Ammon's horn (tissue), 1 donor: ENCODE measurements at regions not wholly inside any gene's neighbourhood (a gene's known extent, or its start where the extent isn't known, plus 50 kb on each side); places are given as distances from the start of the nearest gene placed in this dataset.
"Not testable (repeated sequence)": the region's sequence is repeated elsewhere in the genome, so short reads cannot be mapped to it uniquely, and the experiment has no call there.

Experiments used
- DNase-seq: peaks from one replicate; pipeline ENCODE4 v3.0.0-alpha.2; 2016; ENCODE audit warnings: low spot score

DNA sequence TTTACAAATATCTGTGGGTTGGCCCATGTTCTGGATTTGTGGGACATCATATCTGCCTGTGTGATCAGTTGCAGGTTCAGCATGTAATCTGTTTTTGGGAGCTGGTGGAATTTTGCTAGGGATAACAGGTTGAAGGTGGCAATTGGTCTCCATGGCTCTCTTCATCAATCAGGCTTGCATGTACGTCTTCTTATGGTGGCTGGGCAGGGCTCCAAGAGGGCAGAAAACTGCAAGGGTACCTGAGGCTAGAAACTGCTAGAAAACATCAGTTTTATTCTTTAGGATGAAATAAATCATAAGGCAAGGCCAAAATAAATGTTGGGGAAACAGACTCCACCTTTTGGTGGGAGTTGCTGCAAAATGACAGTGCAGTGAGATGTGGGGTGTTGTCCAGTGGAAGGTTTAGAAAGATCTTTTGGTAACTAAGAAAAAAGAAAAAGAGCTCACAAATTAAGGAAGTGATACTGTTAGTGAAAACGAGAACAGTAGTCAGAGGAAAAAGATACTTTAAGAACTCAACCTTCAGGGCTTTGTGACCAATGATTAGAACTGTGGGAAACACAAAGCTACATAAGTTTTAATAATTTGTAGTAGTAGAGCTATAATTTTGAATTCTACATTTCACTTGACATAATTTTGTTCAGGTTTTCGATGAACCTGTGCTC lies 300.7 kb upstream of the IZUMO3 start:
- DNase-seq, result no peak

GRCh38 chr9:24844217-24844616 lies 298.5 kb upstream of the IZUMO3 start:
- no peak for DNase-seq

DNA sequence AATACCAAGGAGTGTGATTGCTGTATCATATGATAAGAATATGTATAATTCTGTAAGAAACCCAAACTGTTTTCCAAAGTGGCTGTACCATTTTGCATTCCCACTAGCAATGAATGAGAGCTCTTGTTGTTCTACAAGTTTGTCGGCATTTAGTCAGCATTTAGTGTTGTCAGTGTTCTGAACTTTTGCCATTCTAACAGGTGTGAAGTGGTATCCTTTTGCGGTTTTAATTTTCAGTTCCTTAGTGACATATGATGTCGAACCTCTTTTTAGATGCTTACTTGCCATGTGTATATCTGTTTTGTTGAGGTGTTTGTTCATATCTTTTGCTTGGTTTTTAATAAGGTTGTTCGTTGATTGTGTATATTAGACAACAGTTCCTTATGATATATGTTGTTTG lies 296.3 kb upstream of the IZUMO3 start:
- DNase-seq, result no peak

GRCh38 chr9:24832307-24832706 lies 286.6 kb upstream of the IZUMO3 start:
- DNase-seq, result no peak

DNA sequence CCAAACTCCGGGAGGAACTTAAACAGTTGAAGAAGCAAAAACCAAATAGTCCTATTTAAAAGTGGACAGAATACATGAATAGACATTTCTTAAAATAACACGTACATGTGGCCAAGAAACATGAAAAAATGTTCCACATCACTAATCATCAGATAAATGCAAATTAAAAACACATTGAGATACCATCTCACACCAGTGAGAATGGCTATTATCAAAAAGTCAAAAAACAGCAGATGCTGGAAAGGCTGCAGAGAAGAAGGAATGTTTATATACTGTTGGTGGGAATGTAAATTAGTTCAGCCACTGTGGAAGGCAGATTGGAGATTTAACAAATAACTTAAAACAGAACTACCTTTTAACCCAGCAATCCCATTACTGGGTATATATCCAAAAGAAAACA lies 283.0 kb upstream of the IZUMO3 start:
- no peak for DNase-seq

DNA sequence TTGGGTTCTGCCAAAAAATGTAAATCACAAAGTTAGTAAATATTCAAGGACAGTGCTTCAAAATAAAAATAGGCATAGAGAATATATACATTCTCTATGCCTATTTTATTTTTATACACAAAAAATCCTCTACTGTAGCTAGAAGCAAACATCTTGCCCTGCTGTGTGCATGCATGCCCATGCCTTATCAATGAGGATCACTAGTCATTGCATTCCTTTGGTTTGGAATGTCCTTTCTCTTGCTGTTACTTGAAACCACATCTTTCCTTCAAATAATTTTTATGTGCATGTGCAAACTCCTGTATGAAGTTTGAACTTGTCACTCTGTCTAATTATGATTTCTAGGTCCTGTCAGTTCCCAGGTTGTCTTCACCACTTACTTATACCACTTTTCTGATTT lies 278.9 kb upstream of the IZUMO3 start:
- DNase-seq, result no peak

DNA sequence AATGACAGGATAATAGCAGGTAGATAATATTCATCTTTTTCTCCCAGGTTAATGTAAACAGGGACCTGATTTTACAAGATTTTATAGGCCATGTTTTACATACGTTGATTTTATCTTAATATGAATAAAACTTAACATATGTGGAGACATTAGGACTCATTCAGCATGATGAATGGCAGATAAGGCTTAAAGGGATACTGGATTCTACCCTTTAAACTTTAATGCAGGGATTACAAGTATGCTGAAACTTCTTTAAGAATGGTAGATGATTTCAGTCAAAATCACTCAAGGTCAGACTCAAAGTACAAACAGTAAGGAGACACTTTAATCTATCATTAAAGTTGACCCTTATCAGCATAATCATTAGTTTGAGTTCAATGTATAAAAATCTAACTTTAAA lies 274.5 kb upstream of the IZUMO3 start:
- no peak for DNase-seq

DNA sequence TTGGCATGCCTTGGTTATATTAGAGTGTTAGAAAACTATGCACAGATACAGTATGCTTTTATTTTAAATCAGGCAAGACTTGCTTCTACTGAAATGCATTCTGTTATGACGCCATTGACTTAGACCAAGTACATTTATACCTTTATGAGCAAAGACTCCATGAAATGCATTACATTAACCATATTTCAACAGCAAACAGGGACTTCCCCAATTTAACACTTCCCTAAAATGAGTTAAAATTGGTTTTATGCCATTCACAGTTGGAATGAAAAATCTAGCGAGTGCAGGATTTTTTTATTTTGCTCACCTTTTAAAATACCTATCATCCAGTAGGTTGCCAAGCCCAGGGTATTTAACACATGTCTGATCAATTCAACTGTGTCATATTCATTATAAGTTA lies 272.1 kb upstream of the IZUMO3 start:
- no peak for DNase-seq

- no peak for DNase-seq
These were observed 270.3 kb upstream of the IZUMO3 start for GRCh38 chr9:24816006-24816405.

GRCh38 chr9:24801344-24801743 lies 255.6 kb upstream of the IZUMO3 start:
- DNase-seq, result no peak

- no peak for DNase-seq
These were observed 248.1 kb upstream of the IZUMO3 start for GRCh38 chr9:24793787-24794186.

DNA sequence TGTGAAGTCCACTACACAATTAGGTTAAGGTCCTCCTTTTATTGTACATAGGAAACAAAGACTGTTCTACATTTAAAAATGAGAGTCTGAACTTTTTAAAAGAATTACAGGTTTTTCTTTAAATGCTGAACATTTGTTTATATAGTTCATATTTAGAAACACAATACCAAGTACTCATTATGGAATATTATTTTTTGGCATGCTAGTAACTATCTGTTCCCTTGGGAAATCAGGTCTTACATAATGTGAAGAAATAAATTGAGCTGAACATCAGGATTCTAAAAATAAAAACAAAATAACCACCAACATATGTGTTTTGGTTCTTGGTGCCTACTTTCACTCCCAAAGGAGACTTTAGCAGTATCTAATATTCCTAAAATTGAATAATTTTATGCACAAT lies 230.5 kb upstream of the IZUMO3 start:
- DNase-seq, result no peak

DNA sequence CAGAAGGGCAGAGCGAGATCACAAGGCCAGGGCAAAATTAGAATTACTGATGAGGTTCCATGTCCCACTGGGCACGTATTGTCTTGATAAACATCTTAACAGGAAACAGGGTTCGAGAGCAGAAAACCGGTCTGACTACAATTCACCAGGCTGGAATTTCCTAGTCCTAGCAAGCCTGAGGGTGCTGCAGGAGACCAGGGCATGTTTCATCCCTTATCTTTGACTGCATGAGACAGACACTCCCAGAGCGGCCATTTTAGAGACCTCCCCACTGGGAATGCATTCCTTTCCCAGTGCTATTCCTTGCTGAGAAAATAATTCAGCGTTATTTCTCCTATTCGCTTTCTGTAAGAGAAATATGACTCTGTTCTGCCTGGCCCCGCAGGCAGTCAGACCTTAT lies 228.5 kb upstream of the IZUMO3 start:
- DNase-seq, result not testable (repeated sequence)

- no peak for DNase-seq
These were observed 220.4 kb upstream of the IZUMO3 start for GRCh38 chr9:24766081-24766480.

- no peak for DNase-seq
These were observed 219.5 kb upstream of the IZUMO3 start for GRCh38 chr9:24765025-24765756.

- no peak for DNase-seq
These were observed 192.8 kb upstream of the IZUMO3 start for GRCh38 chr9:24738421-24738961.

GRCh38 chr9:24731754-24732153 lies 186.1 kb upstream of the IZUMO3 start:
- no peak for DNase-seq

DNA sequence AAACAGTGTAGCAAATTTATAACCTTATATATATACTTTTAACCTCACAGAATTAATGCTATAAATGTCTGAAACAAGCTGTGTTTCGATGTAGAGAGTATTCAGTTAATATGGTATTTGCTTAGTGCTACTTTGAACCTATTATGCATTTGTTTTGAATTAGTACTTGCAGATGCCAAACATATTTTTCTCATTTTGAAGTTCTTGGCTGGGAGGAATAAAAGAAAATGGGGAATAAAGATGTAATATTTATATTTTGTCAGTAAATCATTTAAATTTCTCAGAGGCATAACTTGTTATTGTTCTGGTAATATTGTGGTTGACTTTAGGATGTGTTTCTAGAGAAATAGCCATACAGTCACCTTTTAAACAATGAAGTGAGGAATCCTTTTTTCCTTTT lies 175.9 kb upstream of the IZUMO3 start:
- no peak for DNase-seq

GRCh38 chr9:24712206-24712605 lies 166.5 kb upstream of the IZUMO3 start:
- DNase-seq, result no peak

- DNase-seq, result no peak
These were observed 163.1 kb upstream of the IZUMO3 start for GRCh38 chr9:24708814-24709213.

DNA sequence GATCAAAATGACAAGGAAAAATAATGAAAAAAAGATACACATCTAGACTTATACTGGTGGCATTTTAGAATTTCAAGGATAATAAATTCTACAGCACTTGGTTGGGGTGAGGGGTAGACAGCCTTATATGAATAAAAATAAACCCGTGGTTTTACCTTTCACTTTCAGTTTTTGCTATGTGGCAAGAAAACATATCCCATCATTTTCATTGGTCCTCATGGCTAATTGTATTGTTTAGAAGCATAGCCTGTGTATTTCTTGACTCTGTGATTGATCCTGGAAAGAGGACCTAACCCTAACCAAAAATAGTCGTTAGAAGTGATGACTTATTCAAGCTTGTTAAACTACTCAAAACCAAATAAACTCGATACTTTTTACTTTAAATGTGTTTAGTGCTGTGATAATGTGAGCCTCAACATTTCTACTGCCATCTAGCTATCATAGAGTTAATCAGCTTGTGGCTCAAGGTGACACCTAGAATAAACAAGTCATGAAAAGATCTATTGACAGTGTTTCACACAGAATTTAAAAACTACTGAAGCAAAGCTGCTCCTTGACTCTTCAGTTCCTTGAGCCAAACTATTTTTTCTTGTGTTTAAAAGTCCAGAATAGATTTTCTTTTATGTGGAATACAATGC lies 153.3 kb upstream of the IZUMO3 start:
- DNase-seq, result no peak

DNA sequence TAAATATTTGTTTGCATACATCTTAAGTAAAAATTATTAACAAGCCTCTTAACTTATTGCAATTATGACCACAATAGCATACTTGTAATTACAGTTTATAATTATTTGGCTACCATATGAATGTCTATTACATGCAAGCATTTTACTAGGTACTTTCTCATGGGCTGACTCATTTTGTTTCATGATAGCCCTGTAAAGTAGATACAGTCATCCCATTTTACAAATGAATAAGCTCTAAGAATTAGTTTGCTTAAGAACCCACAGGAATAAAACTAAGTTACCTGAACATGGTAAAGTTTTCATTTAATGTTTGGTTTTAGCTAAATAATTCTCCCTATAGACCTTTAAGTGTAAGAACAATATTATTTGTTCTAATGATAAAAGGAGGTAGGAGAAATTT lies 126.6 kb upstream of the IZUMO3 start:
- DNase-seq, result no peak

- DNase-seq, result no peak
These were observed 111.7 kb upstream of the IZUMO3 start for GRCh38 chr9:24657387-24657786.
